ENCODE measurements at regions not wholly inside any gene's neighbourhood (a gene's known extent, or its start where the extent isn't known, plus 50 kb on each side); places are given as distances from the start of the nearest gene placed in this dataset.

GRCh38 chr2:156083763-156084493 lies 248.6 kb downstream of the NR4A2 start:
- no peak for FAIRE-seq
- peak overlapping the region; percentile 63; the same call in 2 of the 3 replicates for H3K27ac ChIP-seq (ENCODE audit: extremely low read depth, low read depth, low read length)
- intact Hi-C loops (cut with micrococcal nuclease) (no loop called here), in situ Hi-C loops (cut with MboI) (no loop called here)
- no peaks in the 10 kb centered on the region for H3K9me1 ChIP-seq (ENCODE audit: control insufficient read depth, insufficient read depth, low read length)
- CTCF ChIA-PET (ENCODE audit: low intra/inter-chr PET ratio) = no interaction called here
- no peaks in the 10 kb centered on the region for H4K20me1 ChIP-seq (replicated peaks; ENCODE audit: control insufficient read depth, insufficient read depth, low read length)
- no peak overlapping the region for H3K9ac ChIP-seq (ENCODE audit: insufficient read depth in 1 of 2, low read depth in 2 of 2, low read length in 2 of 2)
- TF ChIP-seq C11orf30 (IDR thresholded peaks at IDR 0.05; ENCODE audit: low read depth) = 0 out of 2 replicates have a peak, but pooled peaks have one; percentile 24
- TF ChIP-seq FOXA3 (CRISPR knock-in tag; conservative IDR thresholded peaks at IDR 0.05 in 1 of 2, IDR thresholded peaks at IDR 0.05 in 1 of 2) = peak; percentile 78 to 88
- no peak for TF ChIP-seq SFPQ (IDR thresholded peaks at IDR 0.05; ENCODE audit: low read depth, low read length)
- peak; percentile 59 for TF ChIP-seq NFE2 (IDR thresholded peaks at IDR 0.05; ENCODE audit: low read depth)
- 0 out of 2 replicates have a peak, but pooled peaks have one; percentile 38 for TF ChIP-seq TCF3 (CRISPR knock-in tag; IDR thresholded peaks at IDR 0.05)
- peak; percentile 28; the same call in 1 of the 2 replicates for TF ChIP-seq ZFX (CRISPR knock-in tag; IDR thresholded peaks at IDR 0.05)
- peak; percentile 24; the same call in 1 of the 2 replicates for TF ChIP-seq NFE2L1 (tag; IDR thresholded peaks at IDR 0.05; ENCODE audit: borderline replicate concordance, low read depth)
- TF ChIP-seq BRCA1 (IDR thresholded peaks at IDR 0.05) = no peak
- TF ChIP-seq BRCA1 (CRISPR knock-in tag; IDR thresholded peaks at IDR 0.05) = no peak
- TF ChIP-seq MAFG (tag; conservative IDR thresholded peaks at IDR 0.05) = peak; percentile 76
- H2AFZ ChIP-seq (ENCODE audit: low read depth, low read length) = peak overlapping the region; percentile 66
- no peaks in the 10 kb centered on the region for H3K36me3 ChIP-seq (ENCODE audit: control insufficient read depth, insufficient read depth, low read length)
- DNase-seq (ENCODE audit: extremely low read depth in 1 of 4, low spot score in 3 of 4) = peak in 1 of 4 experiments; percentile 30
- BruUV-seq (replicated peaks) = no TSS peak
- POLR2A ChIA-PET = no interaction called here
- peak; percentile 31 for ATAC-seq
- H3K27me3 ChIP-seq (ENCODE audit: control insufficient read depth in 2 of 2, insufficient read depth in 2 of 2, low read length in 2 of 2) = no peaks in the 10 kb centered on the region
- H3K4me3 ChIP-seq = no peak overlapping the region
- WGBS (ENCODE audit: insufficient coverage, low coverage, missing lambda C conversion rate) = 10% methylated on average over 15 of the region's 15 CpGs
- H3K4me1 ChIP-seq (replicated peaks in 1 of 2; ENCODE audit: control insufficient read depth in 2 of 2, insufficient read depth in 2 of 2, low read length in 2 of 2) = no peaks in the 10 kb centered on the region; a peak in 1 of 5 replicates
- H3K9me3 ChIP-seq (replicated peaks; ENCODE audit: control insufficient read depth, insufficient read depth, low read depth, low read length) = no peaks in the 10 kb centered on the region
- peak overlapping the region; percentile 4; the same call in 1 of the 2 replicates for H3K4me2 ChIP-seq (ENCODE audit: insufficient read depth, low read length)
- no peaks in the 10 kb centered on the region for H3K79me2 ChIP-seq (ENCODE audit: control insufficient read depth, insufficient read depth, low read length)

Data from K562 (cell line).